ENCODE measurements at regions not wholly inside any gene's neighbourhood (a gene's known extent, or its start where the extent isn't known, plus 50 kb on each side); places are given as distances from the start of the nearest gene placed in this dataset.

DNA sequence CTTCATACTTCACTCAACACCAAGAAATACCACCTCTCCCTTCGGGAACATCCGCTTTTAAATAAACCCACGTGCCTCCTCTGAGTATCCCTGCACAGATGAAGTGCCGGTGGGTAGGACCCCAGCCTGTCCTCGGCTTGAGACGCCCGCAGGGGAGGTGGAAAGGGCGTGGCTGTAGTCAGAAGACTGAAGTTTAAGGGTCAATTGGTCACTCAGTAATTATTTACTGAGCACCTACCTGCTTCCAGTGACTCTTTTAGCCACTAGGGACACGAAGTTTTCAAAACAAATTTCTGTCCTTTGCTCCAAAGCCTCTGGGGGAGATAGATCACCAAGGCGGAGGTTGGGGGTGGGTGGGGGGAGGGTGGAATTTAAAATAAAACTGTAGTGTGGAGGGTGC is 309.4 kb downstream of the VRK1 start:
- no peaks in the 10 kb centered on the region for H3K36me3 ChIP-seq (ENCODE audit: control insufficient read depth in 2 of 2, insufficient read depth in 1 of 2, low read length in 2 of 2)
- ChIA-PET CTCF (interaction anchor here (0.7 kb wide), 1 partner anchor 551 kb away, joined by 3 read pairs; no protein-coding TSS in a partner anchor), POLR2A (no interaction called here)
- TF ChIP-seq PBX3 (CRISPR knock-in tag; IDR thresholded peaks at IDR 0.05), result no peak
- TF ChIP-seq ZNF561 (tag by site-specific recombination; IDR thresholded peaks at IDR 0.05; ENCODE audit: borderline replicate concordance), result no peak
- no peak for TF ChIP-seq ZNF121 (tag by site-specific recombination; IDR thresholded peaks at IDR 0.05)
- TF ChIP-seq ZNF366 (tag by site-specific recombination; conservative IDR thresholded peaks at IDR 0.05), result no peak
- TF ChIP-seq ZNF621 (tag by site-specific recombination; IDR thresholded peaks at IDR 0.05), result no peak
- no peak for TF ChIP-seq ZNF501 (tag by site-specific recombination; IDR thresholded peaks at IDR 0.05)
- TF ChIP-seq, protein P1, sequence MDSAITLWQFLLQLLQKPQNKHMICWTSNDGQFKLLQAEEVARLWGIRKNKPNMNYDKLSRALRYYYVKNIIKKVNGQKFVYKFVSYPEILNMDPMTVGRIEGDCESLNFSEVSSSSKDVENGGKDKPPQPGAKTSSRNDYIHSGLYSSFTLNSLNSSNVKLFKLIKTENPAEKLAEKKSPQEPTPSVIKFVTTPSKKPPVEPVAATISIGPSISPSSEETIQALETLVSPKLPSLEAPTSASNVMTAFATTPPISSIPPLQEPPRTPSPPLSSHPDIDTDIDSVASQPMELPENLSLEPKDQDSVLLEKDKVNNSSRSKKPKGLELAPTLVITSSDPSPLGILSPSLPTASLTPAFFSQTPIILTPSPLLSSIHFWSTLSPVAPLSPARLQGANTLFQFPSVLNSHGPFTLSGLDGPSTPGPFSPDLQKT (IDR thresholded peaks at IDR 0.05; ENCODE audit: borderline replicate concordance, low read depth, low read length), result no peak
- TF ChIP-seq GFI1B (tag by site-specific recombination; IDR thresholded peaks at IDR 0.05), result no peak
- no peak for TF ChIP-seq ZNF155 (tag by site-specific recombination; IDR thresholded peaks at IDR 0.05)
- TF ChIP-seq, protein P2, sequence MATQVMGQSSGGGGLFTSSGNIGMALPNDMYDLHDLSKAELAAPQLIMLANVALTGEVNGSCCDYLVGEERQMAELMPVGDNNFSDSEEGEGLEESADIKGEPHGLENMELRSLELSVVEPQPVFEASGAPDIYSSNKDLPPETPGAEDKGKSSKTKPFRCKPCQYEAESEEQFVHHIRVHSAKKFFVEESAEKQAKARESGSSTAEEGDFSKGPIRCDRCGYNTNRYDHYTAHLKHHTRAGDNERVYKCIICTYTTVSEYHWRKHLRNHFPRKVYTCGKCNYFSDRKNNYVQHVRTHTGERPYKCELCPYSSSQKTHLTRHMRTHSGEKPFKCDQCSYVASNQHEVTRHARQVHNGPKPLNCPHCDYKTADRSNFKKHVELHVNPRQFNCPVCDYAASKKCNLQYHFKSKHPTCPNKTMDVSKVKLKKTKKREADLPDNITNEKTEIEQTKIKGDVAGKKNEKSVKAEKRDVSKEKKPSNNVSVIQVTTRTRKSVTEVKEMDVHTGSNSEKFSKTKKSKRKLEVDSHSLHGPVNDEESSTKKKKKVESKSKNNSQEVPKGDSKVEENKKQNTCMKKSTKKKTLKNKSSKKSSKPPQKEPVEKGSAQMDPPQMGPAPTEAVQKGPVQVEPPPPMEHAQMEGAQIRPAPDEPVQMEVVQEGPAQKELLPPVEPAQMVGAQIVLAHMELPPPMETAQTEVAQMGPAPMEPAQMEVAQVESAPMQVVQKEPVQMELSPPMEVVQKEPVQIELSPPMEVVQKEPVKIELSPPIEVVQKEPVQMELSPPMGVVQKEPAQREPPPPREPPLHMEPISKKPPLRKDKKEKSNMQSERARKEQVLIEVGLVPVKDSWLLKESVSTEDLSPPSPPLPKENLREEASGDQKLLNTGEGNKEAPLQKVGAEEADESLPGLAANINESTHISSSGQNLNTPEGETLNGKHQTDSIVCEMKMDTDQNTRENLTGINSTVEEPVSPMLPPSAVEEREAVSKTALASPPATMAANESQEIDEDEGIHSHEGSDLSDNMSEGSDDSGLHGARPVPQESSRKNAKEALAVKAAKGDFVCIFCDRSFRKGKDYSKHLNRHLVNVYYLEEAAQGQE (tag by site-specific recombination; IDR thresholded peaks at IDR 0.05), result no peak
- TF ChIP-seq ZFP41 (tag by site-specific recombination; IDR thresholded peaks at IDR 0.05; ENCODE audit: borderline replicate concordance), result no peak
- TF ChIP-seq ZBTB8A (tag by site-specific recombination; IDR thresholded peaks at IDR 0.05), result no peak
- no peak for TF ChIP-seq ZNF184 (tag by site-specific recombination; IDR thresholded peaks at IDR 0.05)
- no peak for TF ChIP-seq ZNF768 (tag by site-specific recombination; IDR thresholded peaks at IDR 0.05)
- no peak for TF ChIP-seq ZNF548 (tag by site-specific recombination; IDR thresholded peaks at IDR 0.05)
- H3K4me1 ChIP-seq (ENCODE audit: control insufficient read depth, insufficient read depth, low read length), result no peaks in the 10 kb centered on the region
- H3K4me3 ChIP-seq (ENCODE audit: low read depth, low read length), result no peak overlapping the region
- no peak overlapping the region for H3K27ac ChIP-seq (ENCODE audit: extremely low read depth, low read depth, low read length)
- H3K9me3 ChIP-seq (ENCODE audit: control insufficient read depth, insufficient read depth, low read depth, low read length), result no peaks in the 10 kb centered on the region

DNA sequence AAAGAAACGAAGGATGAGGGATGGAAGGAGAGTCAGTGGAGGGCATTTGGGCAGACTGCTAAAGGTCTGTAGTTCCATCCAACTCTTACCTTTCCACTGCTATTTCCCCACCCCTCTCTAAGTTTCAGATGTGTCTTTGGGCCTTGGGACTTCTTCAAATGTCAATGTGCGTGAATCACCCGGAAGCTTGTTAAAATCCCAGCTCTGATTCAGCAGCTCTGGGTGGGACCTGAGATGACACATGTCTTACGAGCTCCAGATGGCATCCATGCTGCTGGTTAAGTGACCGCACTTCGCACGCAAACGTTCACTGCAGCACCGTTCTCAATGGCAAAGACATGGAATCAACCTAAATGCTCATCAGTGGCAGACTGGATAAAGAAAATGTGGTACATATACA is 309.9 kb downstream of the VRK1 start:
- ChIA-PET POLR2A (no interaction called here), CTCF (no interaction called here)
- H3K4me1 ChIP-seq (ENCODE audit: control insufficient read depth, insufficient read depth, low read length), result no peaks in the 10 kb centered on the region
- no peak overlapping the region for H3K27ac ChIP-seq (ENCODE audit: extremely low read depth, low read depth, low read length)
- no peaks in the 10 kb centered on the region for H3K9me3 ChIP-seq (ENCODE audit: control insufficient read depth, insufficient read depth, low read depth, low read length)
- no peak overlapping the region for H3K4me3 ChIP-seq (ENCODE audit: low read depth, low read length)
- no peaks in the 10 kb centered on the region for H3K36me3 ChIP-seq (ENCODE audit: control insufficient read depth in 2 of 2, insufficient read depth in 1 of 2, low read length in 2 of 2)
- TF ChIP-seq GLIS2 (tag by site-specific recombination; IDR thresholded peaks at IDR 0.05), result no peak
- TF ChIP-seq ZNF433 (tag by site-specific recombination; IDR thresholded peaks at IDR 0.05; ENCODE audit: low read depth), result no peak
- TF ChIP-seq SCRT2 (tag by site-specific recombination; IDR thresholded peaks at IDR 0.05), result no peak
- no peak for TF ChIP-seq ZNF26 (tag by site-specific recombination; IDR thresholded peaks at IDR 0.05)
- TF ChIP-seq ZNF555 (tag by site-specific recombination; conservative IDR thresholded peaks at IDR 0.05), result no peak
- TF ChIP-seq ZNF19 (tag by site-specific recombination; IDR thresholded peaks at IDR 0.05; ENCODE audit: low read depth), result no peak
- TF ChIP-seq ZNF114 (tag by site-specific recombination; IDR thresholded peaks at IDR 0.05), result no peak
- TF ChIP-seq ZNF837 (tag by site-specific recombination; IDR thresholded peaks at IDR 0.05), result no peak
- TF ChIP-seq, protein P3, sequence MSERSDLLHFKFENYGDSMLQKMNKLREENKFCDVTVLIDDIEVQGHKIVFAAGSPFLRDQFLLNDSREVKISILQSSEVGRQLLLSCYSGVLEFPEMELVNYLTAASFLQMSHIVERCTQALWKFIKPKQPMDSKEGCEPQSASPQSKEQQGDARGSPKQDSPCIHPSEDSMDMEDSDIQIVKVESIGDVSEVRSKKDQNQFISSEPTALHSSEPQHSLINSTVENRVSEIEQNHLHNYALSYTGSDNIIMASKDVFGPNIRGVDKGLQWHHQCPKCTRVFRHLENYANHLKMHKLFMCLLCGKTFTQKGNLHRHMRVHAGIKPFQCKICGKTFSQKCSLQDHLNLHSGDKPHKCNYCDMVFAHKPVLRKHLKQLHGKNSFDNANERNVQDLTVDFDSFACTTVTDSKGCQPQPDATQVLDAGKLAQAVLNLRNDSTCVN (tag by site-specific recombination; optimal IDR thresholded peaks at IDR 0.05), result no peak
- no peak for TF ChIP-seq ZNF600 (tag by site-specific recombination; IDR thresholded peaks at IDR 0.05)
- TF ChIP-seq, protein P1 (IDR thresholded peaks at IDR 0.05; ENCODE audit: borderline replicate concordance, low read depth, low read length), result no peak
- no peak for TF ChIP-seq FEZF1 (tag by site-specific recombination; IDR thresholded peaks at IDR 0.05)
- TF ChIP-seq ZNF785 (tag by site-specific recombination; IDR thresholded peaks at IDR 0.05), result no peak
- TF ChIP-seq SP2 (tag by site-specific recombination; IDR thresholded peaks at IDR 0.05), result no peak
